B cell (primary cell): ENCODE measurements at regions not wholly inside any gene's neighbourhood (a gene's known extent, or its start where the extent isn't known, plus 50 kb on each side); places are given as distances from the start of the nearest gene placed in this dataset.

ENCODE experiments used
- ATAC-seq: fragments of 200-7000 bp; cut with Tn5 transposase; one replicate; pipeline ENCODE4 v1.10.0; 2021; ENCODE audit warnings: low read depth, mild to moderate bottlenecking, moderate number of reproducible peaks, moderate library complexity
- CTCF ChIA-PET: fragments of 350-600 bp; sonication (Branson Sonifier 250); formaldehyde crosslinking; loops from one replicate; lab custom pipeline; 2021; ENCODE audit warnings: antibody characterized with exemption, inconsistent platforms; lab: Charles Lee
- POLR2A ChIA-PET: fragments of 350-600 bp; sonication (Branson Sonifier 250); formaldehyde crosslinking; loops from one replicate; lab custom pipeline; 2021; ENCODE audit warnings: antibody characterized with exemption; lab: Charles Lee
- DNase-seq: peaks from one replicate; pipeline ENCODE4 v3.0.0; 2013
- H2AFZ ChIP-seq: 2 replicates; pipeline ENCODE4 v1.6.1; 2012; ENCODE audit warnings: mild to moderate bottlenecking, low read depth, low read length; ENCODE audit not compliant: insufficient read depth, poor library complexity, severe bottlenecking
- H3K27ac ChIP-seq, 2 donors: 1 replicate in 1 of 2; 2 replicates in 1 of 2; pipeline ENCODE4 v1.5.1; 2012 to 2013; ENCODE audit warnings: low read length in 2 of 2, mild to moderate bottlenecking in 2 of 2, moderate library complexity in 1 of 2
- H3K27me3 ChIP-seq, 4 experiments: fragments of 200-600 bp in 1 of 4; sonication (generic) in 1 of 4; replicated peaks in 1 of 4; 1 replicate in 2 of 4; 2 replicates in 2 of 4; pipeline versions ENCODE4 v1.6.1 to v1.7.0; 2013 to 2016; ENCODE audit warnings: low read length in 3 of 4, mild to moderate bottlenecking in 2 of 4, mixed read lengths in 1 of 4, moderate library complexity in 1 of 4; ENCODE audit not compliant: insufficient read depth in 4 of 4, control insufficient read depth in 3 of 4; ENCODE audit errors: control extremely low read depth in 1 of 4
- H3K36me3 ChIP-seq, 2 experiments: replicated peaks in 1 of 2; 1 replicate in 1 of 2; 2 replicates in 1 of 2; pipeline versions ENCODE4 v1.6.1 to v1.7.1; 2013; ENCODE audit warnings: low read length in 1 of 2; ENCODE audit not compliant: insufficient read depth in 2 of 2, control insufficient read depth in 1 of 2; ENCODE audit errors: control extremely low read depth in 1 of 2, extremely low read depth in 1 of 2
- H3K4me1 ChIP-seq, 2 donors: fragments of 200-600 bp in 1 of 2; sonication (generic) in 1 of 2; 1 replicate in 1 of 2; 2 replicates in 1 of 2; pipeline versions ENCODE4 v1.5.1 to v1.6.1; 2013 to 2017; ENCODE audit warnings: low read length in 2 of 2; ENCODE audit not compliant: control insufficient read depth in 2 of 2, insufficient read depth in 2 of 2
- H3K4me2 ChIP-seq: replicated peaks from 2 replicates; pipeline ENCODE3; 2012; ENCODE audit warnings: mild to moderate bottlenecking, low read depth, low read length; ENCODE audit not compliant: poor library complexity, severe bottlenecking
- H3K4me3 ChIP-seq, 5 experiments: fragments of 200-600 bp in 1 of 5; sonication (generic) in 1 of 5; 1 replicate in 3 of 5; 2 replicates in 2 of 5; pipeline versions ENCODE4 v1.5.1 to v1.7.0; 2011 to 2016; ENCODE audit warnings: low read length in 4 of 5, mild to moderate bottlenecking in 4 of 5, low read depth in 2 of 5, control low read depth in 1 of 5, moderate library complexity in 1 of 5; ENCODE audit not compliant: insufficient read depth in 1 of 5; ENCODE audit errors: control extremely low read depth in 1 of 5, extremely low read depth in 1 of 5
- H3K79me2 ChIP-seq: fragments of 200-600 bp; sonication (generic); one replicate; pipeline ENCODE4 v1.6.0; 2016; ENCODE audit warnings: low read length; ENCODE audit not compliant: control insufficient read depth, insufficient read depth
- H3K9ac ChIP-seq: fragments of 200-600 bp; sonication (generic); 2 replicates; pipeline ENCODE4 v1.6.1; 2017; ENCODE audit warnings: mild to moderate bottlenecking, low read length, moderate library complexity
- H3K9me3 ChIP-seq, 3 donors: one replicate each; pipeline versions ENCODE4 v1.6.1 to v1.7.1; 2013; ENCODE audit warnings: low read length in 2 of 3; ENCODE audit not compliant: control insufficient read depth in 2 of 3, insufficient read depth in 1 of 3; ENCODE audit errors: control extremely low read depth in 1 of 3
- H4K20me1 ChIP-seq: 2 replicates; pipeline ENCODE4 v1.6.0; 2012; ENCODE audit warnings: mild to moderate bottlenecking, low read length; ENCODE audit not compliant: insufficient read depth, control insufficient read depth, poor library complexity, severe bottlenecking
- H3K27ac Mint-ChIP-seq: one replicate; pipeline ENCODE4 v1.8.0; 2021; ENCODE audit warnings: mixed read lengths
- H3K27me3 Mint-ChIP-seq: one replicate; pipeline ENCODE4 v1.8.0; 2021; ENCODE audit warnings: mixed read lengths
- H3K4me1 Mint-ChIP-seq: one replicate; pipeline ENCODE4 v1.8.0; 2021; ENCODE audit warnings: mixed read lengths
- H3K4me3 Mint-ChIP-seq: one replicate; pipeline ENCODE4 v1.8.0; 2021; ENCODE audit warnings: mixed read lengths
- H3K9me3 Mint-ChIP-seq: one replicate; pipeline ENCODE4 v1.8.0; 2022; ENCODE audit warnings: mixed read lengths; ENCODE audit not compliant: insufficient read depth
- EZH2 ChIP-seq: IDR thresholded peaks from 2 replicates; pipeline ENCODE4 v1.6.1; 2012; ENCODE audit warnings: borderline replicate concordance, low read depth, mild to moderate bottlenecking, moderate library complexity, low read length; ENCODE audit not compliant: insufficient read depth, poor library complexity, severe bottlenecking
- WGBS: methylation state at CpG from one replicate; pipeline ENCODE4 v1.1.5; 2013; ENCODE audit warnings: missing lambda C conversion rate; ENCODE audit not compliant: insufficient coverage; 5-methylcytosine and 5-hydroxymethylcytosine counted together
- intact Hi-C: fragments of 100-400 bp; cut with micrococcal nuclease; formaldehyde crosslinking; loops from one replicate; pipeline ENCODE4 v1.10.0; 2022
- TF ChIP-seq, protein P1 (sequence below): fragments of 200-600 bp; IDR thresholded peaks from one replicate; pipeline ENCODE4 v1.8.0; 2022; ENCODE audit warnings: antibody characterized with exemption, mild to moderate bottlenecking

DNA sequence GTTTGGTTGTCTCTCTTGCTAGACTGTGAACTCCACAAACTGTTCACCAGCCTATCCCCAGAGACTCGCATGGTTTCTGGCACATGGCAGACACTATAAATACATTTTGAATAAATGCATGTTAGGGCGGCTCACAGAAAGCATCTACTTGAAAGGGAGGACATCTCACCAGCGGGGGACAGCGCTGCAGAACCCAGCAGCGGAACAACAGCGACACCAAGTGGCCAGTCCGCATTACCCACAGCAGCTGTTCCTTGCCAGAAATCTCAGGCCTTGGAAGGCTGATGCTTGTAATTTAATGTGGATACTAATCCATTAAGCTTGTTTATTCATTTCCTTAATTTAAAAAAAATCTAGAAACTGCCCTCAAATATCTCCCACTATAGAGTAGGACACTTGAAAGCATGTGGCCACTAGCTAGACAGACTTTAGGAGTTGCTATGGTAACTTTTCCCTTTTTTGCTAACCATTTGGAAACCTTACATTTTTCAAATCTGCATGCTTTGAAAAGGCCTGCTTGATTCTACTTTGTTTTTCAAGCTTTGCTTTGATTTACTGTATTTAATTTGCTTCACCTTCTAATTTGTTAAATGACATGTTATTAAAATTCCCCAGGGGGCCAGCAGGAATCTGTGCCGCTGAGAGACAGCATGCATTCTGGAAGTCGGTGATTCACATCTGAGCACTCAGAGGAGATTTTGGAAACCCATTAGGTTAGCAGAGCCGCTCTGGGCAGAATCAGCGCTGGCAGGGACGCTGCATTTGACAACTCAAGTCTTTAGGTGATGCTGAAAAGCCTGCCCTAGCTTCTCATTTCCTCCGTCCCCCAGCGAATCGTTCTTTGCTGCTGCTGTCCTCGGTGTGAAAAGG is 63.5 kb upstream of the SSX2IP start:
- Mint-ChIP-seq H3K4me1 (peaks cover 3% of the 10 kb centered on the region), H3K4me3 (no peak overlapping the region), H3K27me3 (peaks cover 30% of the 10 kb centered on the region), H3K27ac (no peak overlapping the region), H3K9me3 (no peaks in the 10 kb centered on the region)
- Histone ChIP-seq H3K79me2 (no peaks in the 10 kb centered on the region), H3K36me3 (no peaks in the 10 kb centered on the region), H3K9me3 (no peaks in the 10 kb centered on the region), H3K4me3 (no peak overlapping the region), H3K9ac (no peak overlapping the region), H3K4me1 (peaks cover 1 to 3% of the 10 kb centered on the region in 2 donors), H4K20me1 (no peaks in the 10 kb centered on the region), H3K4me2 (no peak overlapping the region), H3K27ac (no peak overlapping the region), H2AFZ (peak overlapping the region; percentile 15), H3K27me3 (peaks cover 0 to 16% (median 5%) of the 10 kb centered on the region in 4 experiments)
- intact Hi-C loops, result loop anchor here (1.0 to 2.0 kb wide), 4 partner anchors 85 to 822 kb away; no protein-coding TSS in a partner anchor
- peak; percentile 76 for DNase-seq
- WGBS, result 62% methylated on average over 12 of the region's 16 CpGs
- POLR2A ChIA-PET, result no interaction called here
- TF ChIP-seq EZH2, result no peak
- TF ChIP-seq, protein P1, sequence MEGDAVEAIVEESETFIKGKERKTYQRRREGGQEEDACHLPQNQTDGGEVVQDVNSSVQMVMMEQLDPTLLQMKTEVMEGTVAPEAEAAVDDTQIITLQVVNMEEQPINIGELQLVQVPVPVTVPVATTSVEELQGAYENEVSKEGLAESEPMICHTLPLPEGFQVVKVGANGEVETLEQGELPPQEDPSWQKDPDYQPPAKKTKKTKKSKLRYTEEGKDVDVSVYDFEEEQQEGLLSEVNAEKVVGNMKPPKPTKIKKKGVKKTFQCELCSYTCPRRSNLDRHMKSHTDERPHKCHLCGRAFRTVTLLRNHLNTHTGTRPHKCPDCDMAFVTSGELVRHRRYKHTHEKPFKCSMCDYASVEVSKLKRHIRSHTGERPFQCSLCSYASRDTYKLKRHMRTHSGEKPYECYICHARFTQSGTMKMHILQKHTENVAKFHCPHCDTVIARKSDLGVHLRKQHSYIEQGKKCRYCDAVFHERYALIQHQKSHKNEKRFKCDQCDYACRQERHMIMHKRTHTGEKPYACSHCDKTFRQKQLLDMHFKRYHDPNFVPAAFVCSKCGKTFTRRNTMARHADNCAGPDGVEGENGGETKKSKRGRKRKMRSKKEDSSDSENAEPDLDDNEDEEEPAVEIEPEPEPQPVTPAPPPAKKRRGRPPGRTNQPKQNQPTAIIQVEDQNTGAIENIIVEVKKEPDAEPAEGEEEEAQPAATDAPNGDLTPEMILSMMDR, result peak; percentile 95
- CTCF ChIA-PET, result interaction anchor here (0.7 to 4.2 kb wide), 41 partner anchors 10 to 848 kb away, joined by 3 to 39 read pairs (median 4); partner anchors contain the start of gene PRKACB
- peak; percentile 81 for ATAC-seq
